ENCODE measurements at regions not wholly inside any gene's neighbourhood (a gene's known extent, or its start where the extent isn't known, plus 50 kb on each side); places are given as distances from the start of the nearest gene placed in this dataset.

- DNase-seq (ENCODE audit: low read depth in 1 of 2, low spot score in 1 of 2) (no peak), ATAC-seq (no peak), FAIRE-seq (no peak)
- peaks cover 2% of the 10 kb centered on the region; the same call in 1 of the 3 replicates for H3K9me3 ChIP-seq
- no peak for TF ChIP-seq TP53 (CRISPR knock-in tag; IDR thresholded peaks at IDR 0.05)
- ChIA-PET POLR2A (no interaction called here), CTCF (no interaction called here)
- 61% methylated on average over 2 of the region's 2 CpGs for WGBS (ENCODE audit: missing lambda C conversion rate)
- no peak overlapping the region for H3K27ac ChIP-seq
- no peak overlapping the region for H3K4me3 ChIP-seq
- H3K4me2 ChIP-seq: no peak overlapping the region
- H3K4me1 ChIP-seq: no peaks in the 10 kb centered on the region
Observed at GRCh38 chr14:44035707-44036106, 471.4 kb downstream of the FSCB start.

DNA sequence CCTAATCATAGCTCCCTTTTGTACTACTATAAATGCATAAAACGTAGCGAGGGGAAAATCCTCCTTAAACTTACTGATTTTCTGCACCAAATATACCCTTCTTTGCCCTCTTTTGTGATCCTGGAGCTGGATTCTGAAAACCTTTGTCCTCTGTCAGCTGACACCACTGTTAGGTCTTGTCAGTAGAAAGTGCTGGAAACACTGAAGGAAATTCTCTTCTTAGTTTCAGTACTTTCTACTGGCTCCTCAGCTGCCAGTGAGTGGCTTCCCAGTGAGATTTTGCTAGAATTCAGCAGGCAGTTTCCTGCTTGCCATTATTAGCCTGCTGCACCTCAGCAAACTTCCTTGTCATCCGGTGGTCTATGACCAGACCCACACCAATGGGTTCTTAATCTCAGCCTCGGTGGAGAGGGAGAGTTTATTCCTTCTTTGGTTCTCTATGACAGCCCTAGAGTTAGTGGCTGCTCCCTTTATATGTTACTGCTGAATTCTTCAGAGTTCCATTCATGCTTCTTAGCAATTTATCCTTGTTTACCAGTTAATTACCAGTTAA lies 476.2 kb downstream of the FSCB start:
- DNase-seq (ENCODE audit: low read depth in 1 of 2, low spot score in 1 of 2) (no peak), ATAC-seq (no peak), FAIRE-seq (no peak)
- Histone ChIP-seq H3K27ac (no peak overlapping the region), H3K4me2 (no peak overlapping the region), H3K4me3 (no peak overlapping the region), H3K4me1 (no peaks in the 10 kb centered on the region), H3K9me3 (no peaks in the 10 kb centered on the region)
- CTCF ChIA-PET: no interaction called here
- POLR2A ChIA-PET: no interaction called here
- 11% methylated on average over 4 of the region's 4 CpGs for WGBS (ENCODE audit: missing lambda C conversion rate)
- no peak for TF ChIP-seq JUNB (IDR thresholded peaks at IDR 0.05)
- no peak for TF ChIP-seq TP53 (CRISPR knock-in tag; IDR thresholded peaks at IDR 0.05)
- TF ChIP-seq CHD4 (IDR thresholded peaks at IDR 0.05; ENCODE audit: borderline replicate concordance): no peak
- TF ChIP-seq BHLHE40 (IDR thresholded peaks at IDR 0.05; ENCODE audit: low read depth, low read length): no peak
- no peak for TF ChIP-seq SMC3 (IDR thresholded peaks at IDR 0.05)
- no peak for TF ChIP-seq FOSB (CRISPR knock-in tag; IDR thresholded peaks at IDR 0.05)
- no peak for TF ChIP-seq SREBF2 (IDR thresholded peaks at IDR 0.05)
- TF ChIP-seq HDAC2 (IDR thresholded peaks at IDR 0.05): no peak
- no peak for TF ChIP-seq RCOR1 (IDR thresholded peaks at IDR 0.05; ENCODE audit: low read depth, low read length)
- no peak for TF ChIP-seq TFCP2L1 (CRISPR knock-in tag; IDR thresholded peaks at IDR 0.05)

GRCh38 chr14:44029933-44030332 lies 477.1 kb downstream of the FSCB start:
- no peak for DNase-seq (ENCODE audit: low read depth in 1 of 2, low spot score in 1 of 2)
- H3K9me3 ChIP-seq: no peaks in the 10 kb centered on the region
- ATAC-seq: no peak
- H3K4me3 ChIP-seq: no peak overlapping the region
- CTCF ChIA-PET: no interaction called here
- POLR2A ChIA-PET: no interaction called here
- no peak overlapping the region for H3K4me2 ChIP-seq
- TF ChIP-seq ZFP36 (IDR thresholded peaks at IDR 0.05; ENCODE audit: borderline replicate concordance, partially characterized antibody): no peak
- TF ChIP-seq GATA3 (IDR thresholded peaks at IDR 0.05; ENCODE audit: borderline replicate concordance): no peak
- no peak for TF ChIP-seq HOXA7 (CRISPR knock-in tag; IDR thresholded peaks at IDR 0.05)
- no peak for TF ChIP-seq SMC3 (IDR thresholded peaks at IDR 0.05)
- no peak for TF ChIP-seq JUN (IDR thresholded peaks at IDR 0.05)
- no peak for TF ChIP-seq ESRRA (IDR thresholded peaks at IDR 0.05; ENCODE audit: borderline replicate concordance, low read length)
- TF ChIP-seq ATOH8 (CRISPR knock-in tag; IDR thresholded peaks at IDR 0.05; ENCODE audit: low read depth): no peak
- TF ChIP-seq TFCP2L1 (CRISPR knock-in tag; IDR thresholded peaks at IDR 0.05): no peak
- TF ChIP-seq, protein P1, sequence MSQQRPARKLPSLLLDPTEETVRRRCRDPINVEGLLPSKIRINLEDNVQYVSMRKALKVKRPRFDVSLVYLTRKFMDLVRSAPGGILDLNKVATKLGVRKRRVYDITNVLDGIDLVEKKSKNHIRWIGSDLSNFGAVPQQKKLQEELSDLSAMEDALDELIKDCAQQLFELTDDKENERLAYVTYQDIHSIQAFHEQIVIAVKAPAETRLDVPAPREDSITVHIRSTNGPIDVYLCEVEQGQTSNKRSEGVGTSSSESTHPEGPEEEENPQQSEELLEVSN (IDR thresholded peaks at IDR 0.05; ENCODE audit: borderline replicate concordance, low read depth): no peak
- TF ChIP-seq KDM1A (IDR thresholded peaks at IDR 0.05; ENCODE audit: low read depth): no peak
- no peak for TF ChIP-seq MAFK (IDR thresholded peaks at IDR 0.05; ENCODE audit: partially characterized antibody)
- no peak for TF ChIP-seq ZNF302 (CRISPR knock-in tag; IDR thresholded peaks at IDR 0.05)
- no peak for TF ChIP-seq RFX5 (IDR thresholded peaks at IDR 0.05)
- no peaks in the 10 kb centered on the region for H3K4me1 ChIP-seq
- no peak overlapping the region for H3K27ac ChIP-seq
- FAIRE-seq: no peak

GRCh38 chr14:44027397-44027796 lies 479.7 kb downstream of the FSCB start:
- ATAC-seq: no peak
- CTCF ChIA-PET: no interaction called here
- POLR2A ChIA-PET: no interaction called here
- H3K9me3 ChIP-seq: no peaks in the 10 kb centered on the region
- no peaks in the 10 kb centered on the region for H3K4me1 ChIP-seq
- no peak overlapping the region for H3K4me2 ChIP-seq
- H3K27ac ChIP-seq: no peak overlapping the region
- FAIRE-seq: no peak
- 7% methylated on average over 3 of the region's 3 CpGs for WGBS (ENCODE audit: missing lambda C conversion rate)
- DNase-seq (ENCODE audit: low read depth in 1 of 2, low spot score in 1 of 2): no peak
- no peak overlapping the region for H3K4me3 ChIP-seq
- TF ChIP-seq EHMT2 (IDR thresholded peaks at IDR 0.05; ENCODE audit: low read depth) (no peak), BCL3 (IDR thresholded peaks at IDR 0.05) (no peak), RARB (CRISPR knock-in tag; IDR thresholded peaks at IDR 0.05) (no peak), ZNF302 (CRISPR knock-in tag; IDR thresholded peaks at IDR 0.05) (no peak), ELK1 (IDR thresholded peaks at IDR 0.05; ENCODE audit: low read depth, low read length) (no peak), RCOR1 (IDR thresholded peaks at IDR 0.05; ENCODE audit: low read depth, low read length) (no peak), ZC3H11A (IDR thresholded peaks at IDR 0.05) (no peak), ZSCAN20 (CRISPR knock-in tag; IDR thresholded peaks at IDR 0.05) (no peak)
- TF ChIP-seq, protein P2, sequence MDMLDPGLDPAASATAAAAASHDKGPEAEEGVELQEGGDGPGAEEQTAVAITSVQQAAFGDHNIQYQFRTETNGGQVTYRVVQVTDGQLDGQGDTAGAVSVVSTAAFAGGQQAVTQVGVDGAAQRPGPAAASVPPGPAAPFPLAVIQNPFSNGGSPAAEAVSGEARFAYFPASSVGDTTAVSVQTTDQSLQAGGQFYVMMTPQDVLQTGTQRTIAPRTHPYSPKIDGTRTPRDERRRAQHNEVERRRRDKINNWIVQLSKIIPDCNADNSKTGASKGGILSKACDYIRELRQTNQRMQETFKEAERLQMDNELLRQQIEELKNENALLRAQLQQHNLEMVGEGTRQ (IDR thresholded peaks at IDR 0.05): no peak
